Right lung (tissue), 2 donors: ENCODE measurements at regions not wholly inside any gene's neighbourhood (a gene's known extent, or its start where the extent isn't known, plus 50 kb on each side); places are given as distances from the start of the nearest gene placed in this dataset.
"Not testable (repeated sequence)": the region's sequence is repeated elsewhere in the genome, so short reads cannot be mapped to it uniquely, and the experiment has no call there.

Experiments used
- DNase-seq, 2 donors: peaks; one replicate each; pipeline ENCODE4 v3.0.0-alpha.2; 2013

DNA sequence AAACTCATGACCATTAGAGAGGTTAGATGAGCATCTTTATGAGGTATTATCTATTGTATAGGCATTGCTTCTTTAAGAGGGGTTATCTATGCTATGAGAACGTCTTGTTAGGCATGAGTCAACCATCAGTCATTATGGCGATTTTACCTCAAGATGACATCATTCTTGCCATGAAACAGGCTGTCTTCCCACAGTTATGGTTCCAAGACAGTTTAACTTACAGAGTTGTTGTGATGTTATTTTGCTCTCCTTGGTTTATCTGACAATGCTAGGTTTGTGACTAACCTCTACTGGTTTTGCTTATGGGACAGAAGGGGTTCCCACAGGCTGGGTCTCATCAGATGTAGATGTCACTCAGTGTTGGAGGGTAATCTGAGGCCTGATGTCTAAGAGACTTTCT is 1864.7 kb upstream of the ACO1 start:
- no peak for DNase-seq

GRCh38 chr9:30522061-30522460 is 1862.4 kb upstream of the ACO1 start:
- no peak for DNase-seq

- no peak for DNase-seq
Observed at GRCh38 chr9:30522486-30522885, 1862.0 kb upstream of the ACO1 start.

GRCh38 chr9:30524311-30524710 is 1860.1 kb upstream of the ACO1 start:
- DNase-seq = no peak

GRCh38 chr9:30534455-30534854 is 1850.0 kb upstream of the ACO1 start:
- no peak for DNase-seq

DNA sequence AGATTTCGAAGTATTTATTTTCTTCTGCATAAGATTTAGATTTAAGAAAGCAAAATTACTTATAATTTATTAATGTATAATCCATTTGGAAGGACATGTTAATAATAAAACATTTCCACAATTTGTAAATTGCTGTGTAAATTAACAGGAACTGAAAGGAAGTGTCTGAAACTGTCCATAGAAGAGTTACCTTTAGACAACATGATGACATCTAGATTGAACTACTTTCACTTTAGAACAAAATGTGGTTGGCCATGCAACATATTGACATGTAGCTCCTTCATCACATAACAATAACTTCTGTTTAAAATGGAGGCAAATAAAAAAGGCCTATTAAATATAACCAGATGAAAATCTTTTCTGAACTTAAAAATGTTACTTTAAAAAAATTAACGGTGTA is 1849.5 kb upstream of the ACO1 start:
- DNase-seq = no peak

DNA sequence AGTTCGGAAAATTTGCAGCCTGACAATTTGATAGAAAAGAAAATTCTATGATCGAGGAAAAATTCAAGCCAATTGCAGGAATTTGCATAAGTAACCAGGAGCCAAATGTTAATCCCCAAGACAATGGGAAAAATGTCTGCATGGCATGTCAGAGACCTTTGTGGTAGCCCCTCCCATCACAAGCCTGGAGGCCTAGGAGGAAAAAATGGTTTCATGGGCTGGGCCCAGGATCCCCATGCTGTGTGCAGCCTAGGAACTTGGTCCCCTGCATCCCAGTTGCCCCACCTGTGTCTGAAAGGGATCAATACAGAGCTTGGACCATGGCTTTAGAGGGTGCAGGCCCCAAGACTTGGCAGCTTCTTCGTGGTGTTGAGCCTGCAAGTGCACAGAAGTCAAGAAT is 1847.9 kb upstream of the ACO1 start:
- DNase-seq = no peak

DNA sequence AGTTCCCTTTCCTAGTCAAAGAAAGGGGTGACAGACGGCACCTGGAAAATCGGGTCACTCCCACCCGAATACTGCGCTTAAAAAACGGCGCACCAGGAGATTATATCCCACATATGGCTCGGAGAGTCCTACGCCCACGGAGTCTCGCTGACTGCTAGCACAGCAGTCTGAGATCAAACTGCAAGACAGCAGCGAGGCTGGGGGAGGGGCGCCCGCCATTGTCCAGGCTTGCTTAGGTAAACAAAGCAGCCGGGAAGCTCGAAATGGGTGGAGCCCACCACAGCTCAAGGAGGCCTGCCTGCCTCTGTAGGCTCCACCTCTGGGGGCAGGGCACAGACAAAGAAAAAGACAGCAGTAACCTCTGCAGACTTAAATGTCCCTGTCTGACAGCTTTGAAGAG is 1844.7 kb upstream of the ACO1 start:
- not testable (repeated sequence) for DNase-seq

GRCh38 chr9:30574355-30575151 is 1809.9 kb upstream of the ACO1 start:
- DNase-seq = no peak

GRCh38 chr9:30575218-30575617 is 1809.2 kb upstream of the ACO1 start:
- no peak for DNase-seq

- DNase-seq = no peak
Observed at GRCh38 chr9:30575691-30576090, 1808.8 kb upstream of the ACO1 start.

- no peak for DNase-seq
Observed at GRCh38 chr9:30579810-30580209, 1804.6 kb upstream of the ACO1 start.

GRCh38 chr9:30582240-30582639 is 1802.2 kb upstream of the ACO1 start:
- no peak for DNase-seq

DNA sequence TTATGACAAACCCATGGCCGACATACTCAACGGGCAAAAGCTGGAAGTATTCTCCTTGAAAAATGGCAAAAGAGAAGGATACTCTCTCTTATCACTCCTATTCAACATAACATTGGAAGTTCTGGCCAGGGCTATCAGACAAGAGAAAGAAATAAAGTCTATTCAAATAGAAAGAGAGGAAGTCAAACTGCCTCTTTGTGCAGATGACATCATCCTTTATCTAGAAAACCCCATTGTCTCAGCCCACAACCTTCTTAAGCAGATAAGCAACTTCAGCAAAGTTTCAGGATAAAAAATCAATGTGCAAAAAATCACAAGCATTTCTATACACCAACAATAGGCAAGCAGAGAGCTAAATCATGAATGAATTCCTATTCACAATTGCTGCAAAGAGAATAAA is 1799.9 kb upstream of the ACO1 start:
- no peak for DNase-seq

GRCh38 chr9:30591461-30591860 is 1793.0 kb upstream of the ACO1 start:
- DNase-seq = peak; percentile 28 to 62

GRCh38 chr9:30597608-30598007 is 1786.8 kb upstream of the ACO1 start:
- no peak for DNase-seq

GRCh38 chr9:30605936-30606335 is 1778.5 kb upstream of the ACO1 start:
- DNase-seq = no peak

DNA sequence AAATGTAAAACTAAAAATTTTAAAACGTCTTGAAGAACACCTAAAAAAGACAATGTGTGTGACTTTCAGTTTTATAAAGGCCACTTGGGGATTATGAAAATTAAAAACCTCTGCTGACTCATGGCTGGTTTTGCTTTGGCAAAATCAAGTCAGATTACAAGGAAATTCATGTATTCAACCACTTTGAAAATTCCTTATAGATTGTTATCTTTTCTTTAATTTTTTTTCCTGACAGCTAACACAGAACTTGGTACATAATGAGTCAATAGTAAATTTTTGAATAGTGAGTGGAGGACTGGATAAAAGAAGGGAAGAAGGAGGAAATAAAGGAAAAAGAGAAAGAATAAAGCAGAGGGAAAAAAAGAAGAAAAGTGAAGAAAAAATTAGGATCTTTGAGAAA is 1774.7 kb upstream of the ACO1 start:
- no peak for DNase-seq

GRCh38 chr9:30616782-30617181 is 1767.7 kb upstream of the ACO1 start:
- not testable (repeated sequence) for DNase-seq

GRCh38 chr9:30622561-30622960 is 1761.9 kb upstream of the ACO1 start:
- DNase-seq = no peak

DNA sequence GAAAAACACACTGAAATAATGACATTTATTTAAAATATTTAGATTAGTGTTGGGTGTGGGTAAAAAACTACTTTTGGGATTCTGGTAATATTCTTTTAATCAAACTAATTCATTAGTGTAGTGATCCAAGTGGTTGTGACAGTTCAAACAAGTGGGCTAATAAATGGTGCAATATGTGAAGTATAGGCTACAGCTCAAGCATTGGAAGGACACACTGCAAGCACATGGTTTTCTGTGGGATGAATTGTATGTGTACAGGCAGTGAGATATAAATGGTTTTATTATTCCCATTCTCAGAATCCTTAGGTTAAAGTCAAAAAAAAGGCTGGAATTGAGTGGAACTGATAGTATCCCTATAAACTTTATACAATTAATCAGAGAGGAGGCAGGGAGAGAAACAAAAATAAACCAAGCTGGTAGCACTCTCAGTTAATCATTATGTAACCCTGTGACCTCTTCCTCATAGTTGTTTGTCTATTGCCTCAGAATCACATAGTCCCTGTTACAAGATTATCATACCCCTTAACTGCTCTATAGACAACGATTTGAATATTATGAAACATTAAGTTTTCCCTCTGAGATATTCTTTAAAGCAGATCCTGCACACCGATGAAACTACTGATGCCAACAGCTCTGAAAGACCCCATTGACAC is 1755.4 kb upstream of the ACO1 start:
- DNase-seq = no peak

GRCh38 chr9:30630459-30630858 is 1754.0 kb upstream of the ACO1 start:
- no peak for DNase-seq

DNA sequence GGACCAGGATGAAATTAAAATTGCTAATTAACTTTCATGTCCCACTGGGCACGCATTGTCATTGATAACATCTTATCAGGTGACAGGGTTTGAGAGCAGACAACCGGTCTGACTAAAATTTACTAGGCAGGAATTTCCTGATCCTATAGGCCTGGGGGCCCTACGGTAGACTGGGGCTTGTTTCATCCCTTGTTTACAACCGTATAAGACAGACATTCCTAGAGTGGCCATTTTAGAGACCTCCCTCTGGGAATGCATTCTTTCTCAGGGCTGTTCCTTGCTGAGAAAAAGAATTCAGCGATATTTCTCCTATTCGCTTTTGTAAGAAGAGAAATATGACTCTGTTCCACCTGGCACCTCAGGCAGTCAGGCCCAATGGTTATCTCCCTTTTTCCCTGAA is 1737.8 kb upstream of the ACO1 start:
- DNase-seq = not testable (repeated sequence)

- no peak for DNase-seq
Observed at GRCh38 chr9:30661925-30662324, 1722.5 kb upstream of the ACO1 start.
